ENCODE measurements at regions not wholly inside any gene's neighbourhood (a gene's known extent, or its start where the extent isn't known, plus 50 kb on each side); places are given as distances from the start of the nearest gene placed in this dataset.

DNA sequence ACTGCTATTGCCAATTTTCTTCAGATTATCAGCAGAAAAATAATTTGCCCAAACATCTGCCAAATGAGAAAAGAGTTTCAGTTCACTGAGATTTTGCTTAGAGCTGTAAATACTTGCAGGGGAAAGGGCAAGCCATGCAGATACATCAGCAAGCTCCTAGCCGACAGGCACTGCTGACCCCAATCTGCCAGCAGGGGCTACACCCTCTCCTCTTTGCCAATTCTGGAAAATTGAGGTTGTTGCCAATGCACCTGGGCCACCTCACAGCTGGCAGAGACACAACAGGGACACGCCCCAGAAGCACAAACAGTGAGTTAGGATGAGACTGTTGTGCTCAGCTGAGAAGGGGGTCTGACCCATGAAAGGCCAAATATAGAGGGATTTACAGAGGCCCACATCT is 129.5 kb upstream of the MYO3A start:
- WGBS, 2 experiments (ENCODE audit: insufficient coverage in 2 of 2), result 53 to 88% methylated on average over 2 of the region's 2 CpGs
- Histone ChIP-seq H3K27ac (ENCODE audit: low read depth, low read length, severe bottlenecking) (no peak overlapping the region), H3K4me1 (ENCODE audit: control insufficient read depth, insufficient read depth, low read length, poor library complexity, severe bottlenecking) (no peaks in the 10 kb centered on the region), H3K36me3 (ENCODE audit: control insufficient read depth, insufficient read depth, low read length) (no peaks in the 10 kb centered on the region), H3K9me3 (ENCODE audit: control insufficient read depth, low read length) (no peaks in the 10 kb centered on the region), H3K4me3 (ENCODE audit: extremely low read depth, insufficient read depth, low read length, poor library complexity, severe bottlenecking) (no peak overlapping the region)

DNA sequence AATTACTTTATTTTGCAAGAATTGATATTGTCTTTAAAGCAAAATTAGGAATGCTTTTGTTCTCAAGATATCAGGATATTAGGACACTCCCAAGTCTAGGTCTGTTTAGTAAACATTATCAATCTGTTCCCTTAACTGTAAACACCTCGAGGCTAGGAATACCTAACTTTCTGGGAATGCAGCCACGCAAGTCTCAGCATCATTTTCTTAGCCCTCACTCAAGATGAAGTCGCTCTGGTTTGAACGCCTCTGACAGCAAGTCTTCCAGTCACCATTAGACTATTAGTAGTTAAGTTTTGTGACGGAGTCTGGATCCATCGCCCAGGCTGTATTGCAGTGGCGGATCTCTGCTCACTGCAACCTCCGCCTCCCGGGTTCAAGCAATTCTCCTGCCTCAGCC is 128.0 kb upstream of the MYO3A start:
- 88 to 96% methylated on average over 7 to 9 of the region's 9 CpGs for WGBS, 2 experiments (ENCODE audit: insufficient coverage in 2 of 2)
- Histone ChIP-seq H3K36me3 (ENCODE audit: control insufficient read depth, insufficient read depth, low read length) (no peaks in the 10 kb centered on the region), H3K27ac (ENCODE audit: low read depth, low read length, severe bottlenecking) (no peak overlapping the region), H3K4me3 (ENCODE audit: extremely low read depth, insufficient read depth, low read length, poor library complexity, severe bottlenecking) (no peak overlapping the region), H3K4me1 (ENCODE audit: control insufficient read depth, insufficient read depth, low read length, poor library complexity, severe bottlenecking) (no peaks in the 10 kb centered on the region), H3K9me3 (ENCODE audit: control insufficient read depth, low read length) (no peaks in the 10 kb centered on the region)

DNA sequence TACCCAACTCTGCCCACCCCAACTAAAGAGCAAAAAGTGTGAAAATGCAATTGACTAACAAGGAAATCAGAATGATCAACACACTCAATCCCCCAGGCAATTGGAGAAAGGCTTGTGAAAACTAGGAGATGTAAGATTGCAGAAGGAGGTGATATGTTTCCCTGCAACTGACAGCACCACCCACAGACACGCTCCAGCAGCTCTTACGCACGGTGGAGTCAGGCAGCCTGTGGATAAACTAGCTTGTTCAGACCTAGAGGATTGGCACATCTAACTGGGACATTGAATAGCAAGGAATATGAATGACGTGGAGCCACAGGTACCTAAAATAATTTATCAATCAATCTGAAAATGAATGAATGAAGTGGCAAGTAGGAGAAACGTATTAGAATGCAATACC is 125.7 kb upstream of the MYO3A start:
- Histone ChIP-seq H3K4me3 (ENCODE audit: extremely low read depth, insufficient read depth, low read length, poor library complexity, severe bottlenecking) (no peak overlapping the region), H3K4me1 (ENCODE audit: control insufficient read depth, insufficient read depth, low read length, poor library complexity, severe bottlenecking) (no peaks in the 10 kb centered on the region), H3K27ac (ENCODE audit: low read depth, low read length, severe bottlenecking) (no peak overlapping the region), H3K36me3 (ENCODE audit: control insufficient read depth, insufficient read depth, low read length) (no peaks in the 10 kb centered on the region), H3K9me3 (ENCODE audit: control insufficient read depth, low read length) (no peaks in the 10 kb centered on the region)
- 71 to 77% methylated on average over 2 to 3 of the region's 5 CpGs for WGBS, 2 experiments (ENCODE audit: insufficient coverage in 2 of 2)

DNA sequence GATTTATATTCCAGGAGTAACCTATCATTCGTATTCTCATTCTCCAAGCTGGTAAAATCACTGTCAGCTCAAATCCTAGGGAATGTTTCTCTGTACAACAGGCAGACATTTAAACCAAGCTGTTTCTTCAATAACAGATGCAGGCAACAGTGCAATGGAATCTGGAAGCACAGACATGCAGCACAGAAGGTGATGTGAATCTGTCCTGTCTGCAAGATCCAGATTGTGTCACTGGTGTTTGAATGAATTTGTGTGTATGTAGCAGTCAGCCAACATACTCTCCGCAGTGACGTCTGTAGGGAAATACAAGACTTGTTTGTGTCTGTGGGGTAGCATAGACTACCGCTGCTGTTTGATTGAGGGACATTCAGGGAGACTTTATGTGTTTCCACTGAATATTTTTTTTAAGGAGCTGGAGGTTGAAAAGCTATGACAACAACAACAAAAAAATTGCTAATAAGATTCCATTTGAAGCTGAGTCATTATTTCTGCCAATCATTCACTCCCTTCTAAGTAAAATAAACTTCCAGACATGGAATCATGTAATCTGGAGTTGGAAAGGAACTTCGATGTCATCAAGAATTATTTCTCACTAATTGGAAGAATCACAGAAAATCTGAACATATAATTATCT is 122.9 kb upstream of the MYO3A start:
- H3K27ac ChIP-seq (ENCODE audit: low read depth, low read length, severe bottlenecking), result no peak overlapping the region
- no peak overlapping the region for H3K4me3 ChIP-seq (ENCODE audit: extremely low read depth, insufficient read depth, low read length, poor library complexity, severe bottlenecking)
- no peaks in the 10 kb centered on the region for H3K36me3 ChIP-seq (ENCODE audit: control insufficient read depth, insufficient read depth, low read length)
- no peaks in the 10 kb centered on the region for H3K9me3 ChIP-seq (ENCODE audit: control insufficient read depth, low read length)
- 92 to 94% methylated on average over 4 to 5 of the region's 5 CpGs for WGBS, 2 experiments (ENCODE audit: insufficient coverage in 2 of 2)
- H3K4me1 ChIP-seq (ENCODE audit: control insufficient read depth, insufficient read depth, low read length, poor library complexity, severe bottlenecking), result no peaks in the 10 kb centered on the region

DNA sequence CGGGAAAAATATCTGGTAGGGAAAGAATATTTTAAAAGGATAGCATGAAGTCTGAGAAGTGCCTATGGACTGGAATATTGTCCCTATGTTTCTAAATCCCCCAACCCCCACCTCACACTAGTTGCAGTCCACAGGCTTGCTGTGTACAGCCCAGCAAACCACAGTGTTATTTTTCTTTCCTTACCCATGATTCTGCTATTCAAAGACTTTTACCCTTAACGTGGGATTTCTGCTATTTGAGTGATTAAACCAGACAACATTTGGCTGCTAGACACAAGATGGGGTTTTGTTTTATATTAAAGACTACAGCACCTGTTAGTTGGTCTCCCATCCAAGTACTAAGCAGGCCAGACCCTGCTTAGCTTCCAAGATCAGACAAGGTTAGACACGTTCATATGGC is 120.5 kb upstream of the MYO3A start:
- WGBS, 2 experiments (ENCODE audit: insufficient coverage in 2 of 2), result no CpG with 5 or more reads among the region's 3 CpGs
- Histone ChIP-seq H3K4me1 (ENCODE audit: control insufficient read depth, insufficient read depth, low read length, poor library complexity, severe bottlenecking) (no peaks in the 10 kb centered on the region), H3K36me3 (ENCODE audit: control insufficient read depth, insufficient read depth, low read length) (no peaks in the 10 kb centered on the region), H3K27ac (ENCODE audit: low read depth, low read length, severe bottlenecking) (no peak overlapping the region), H3K4me3 (ENCODE audit: extremely low read depth, insufficient read depth, low read length, poor library complexity, severe bottlenecking) (no peak overlapping the region), H3K9me3 (ENCODE audit: control insufficient read depth, low read length) (no peaks in the 10 kb centered on the region)

DNA sequence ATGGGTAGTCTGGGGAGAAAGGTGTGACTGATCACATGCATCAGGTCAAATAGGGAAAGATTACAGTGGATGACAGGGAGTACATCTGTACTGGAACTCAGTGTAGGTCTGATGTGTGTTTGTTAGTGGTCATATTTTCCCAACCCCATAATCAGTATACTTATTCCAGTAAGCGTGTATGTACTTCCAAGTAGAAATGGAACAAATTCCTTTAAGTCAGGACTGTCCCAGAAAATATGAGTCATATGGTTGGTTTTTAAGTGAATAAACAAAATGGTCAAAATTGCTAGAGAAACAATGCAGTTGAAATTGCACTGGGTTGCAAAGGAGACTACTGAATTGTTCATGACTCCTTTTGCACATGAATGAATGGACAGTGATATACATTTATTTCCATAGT is 118.8 kb upstream of the MYO3A start:
- Histone ChIP-seq H3K9me3 (ENCODE audit: control insufficient read depth, low read length) (no peaks in the 10 kb centered on the region), H3K27ac (ENCODE audit: low read depth, low read length, severe bottlenecking) (no peak overlapping the region), H3K4me1 (ENCODE audit: control insufficient read depth, insufficient read depth, low read length, poor library complexity, severe bottlenecking) (no peaks in the 10 kb centered on the region), H3K4me3 (ENCODE audit: extremely low read depth, insufficient read depth, low read length, poor library complexity, severe bottlenecking) (no peak overlapping the region), H3K36me3 (ENCODE audit: control insufficient read depth, insufficient read depth, low read length) (no peaks in the 10 kb centered on the region)
- no CpG with 5 or more reads among the region's 1 CpG for WGBS, 2 experiments (ENCODE audit: insufficient coverage in 2 of 2)

DNA sequence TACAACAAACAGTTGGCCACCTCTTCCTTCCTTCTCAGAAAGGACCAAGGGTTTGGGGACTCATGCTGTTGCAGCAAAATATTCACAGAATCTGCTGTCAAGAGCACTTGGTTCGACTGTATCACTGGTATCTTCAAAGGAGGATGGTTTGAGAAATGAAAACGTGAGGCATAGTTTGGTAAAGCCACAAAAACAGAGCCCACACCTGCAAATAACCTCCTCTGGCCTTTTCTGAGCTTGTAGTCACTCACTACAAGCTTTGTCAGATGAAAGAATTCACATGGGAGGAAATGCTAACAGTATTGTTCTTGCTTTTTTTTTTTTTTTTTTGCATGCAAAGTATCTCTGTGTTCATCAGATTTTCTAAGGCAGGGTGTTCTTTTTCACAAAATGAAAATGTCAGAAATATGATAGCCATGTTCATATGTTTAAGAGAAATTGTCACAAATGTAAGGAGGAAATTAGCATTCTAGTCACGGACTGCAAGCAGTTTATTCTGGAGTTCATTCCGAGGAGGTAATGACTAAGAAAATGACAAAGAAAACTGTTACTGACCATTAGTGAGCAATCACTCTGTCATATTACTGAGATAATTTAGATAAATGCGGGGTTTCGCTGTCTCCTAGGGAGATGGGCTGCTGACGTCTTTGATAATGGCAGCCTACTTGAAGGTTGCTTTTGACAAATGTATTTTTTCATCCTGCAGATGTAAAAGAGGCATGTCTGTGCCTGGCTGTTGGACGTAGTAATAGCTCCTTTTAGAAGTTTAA is 117.8 kb upstream of the MYO3A start:
- 81 to 94% methylated on average over 4 of the region's 8 CpGs for WGBS, 2 experiments (ENCODE audit: insufficient coverage in 2 of 2)
- Histone ChIP-seq H3K9me3 (ENCODE audit: control insufficient read depth, low read length) (no peaks in the 10 kb centered on the region), H3K27ac (ENCODE audit: low read depth, low read length, severe bottlenecking) (no peak overlapping the region), H3K36me3 (ENCODE audit: control insufficient read depth, insufficient read depth, low read length) (no peaks in the 10 kb centered on the region), H3K4me1 (ENCODE audit: control insufficient read depth, insufficient read depth, low read length, poor library complexity, severe bottlenecking) (no peaks in the 10 kb centered on the region), H3K4me3 (ENCODE audit: extremely low read depth, insufficient read depth, low read length, poor library complexity, severe bottlenecking) (no peak overlapping the region)

DNA sequence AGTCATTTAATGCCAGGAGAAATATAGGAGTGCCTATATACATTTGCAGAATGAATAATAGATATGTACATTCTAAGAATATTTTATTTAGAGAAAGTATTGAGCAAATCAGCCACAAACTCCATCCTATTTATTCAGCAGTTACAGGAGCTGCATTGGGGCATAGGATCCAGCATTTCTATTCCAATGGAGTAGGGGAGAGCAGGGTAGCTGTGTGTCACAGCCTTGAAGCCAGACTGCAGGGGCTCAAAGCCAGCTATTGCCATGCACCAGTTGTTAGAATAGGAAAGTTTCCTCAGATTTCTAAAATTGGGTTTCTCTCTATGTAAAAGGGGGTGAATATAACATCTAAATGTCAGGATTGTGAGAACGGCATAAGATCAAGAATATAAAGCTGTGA is 116.8 kb upstream of the MYO3A start:
- 71 to 100% methylated on average over 1 of the region's 1 CpG for WGBS, 2 experiments (ENCODE audit: insufficient coverage in 2 of 2)
- H3K4me3 ChIP-seq (ENCODE audit: extremely low read depth, insufficient read depth, low read length, poor library complexity, severe bottlenecking), result no peak overlapping the region
- no peaks in the 10 kb centered on the region for H3K9me3 ChIP-seq (ENCODE audit: control insufficient read depth, low read length)
- H3K4me1 ChIP-seq (ENCODE audit: control insufficient read depth, insufficient read depth, low read length, poor library complexity, severe bottlenecking), result no peaks in the 10 kb centered on the region
- no peak overlapping the region for H3K27ac ChIP-seq (ENCODE audit: low read depth, low read length, severe bottlenecking)
- H3K36me3 ChIP-seq (ENCODE audit: control insufficient read depth, insufficient read depth, low read length), result no peaks in the 10 kb centered on the region

DNA sequence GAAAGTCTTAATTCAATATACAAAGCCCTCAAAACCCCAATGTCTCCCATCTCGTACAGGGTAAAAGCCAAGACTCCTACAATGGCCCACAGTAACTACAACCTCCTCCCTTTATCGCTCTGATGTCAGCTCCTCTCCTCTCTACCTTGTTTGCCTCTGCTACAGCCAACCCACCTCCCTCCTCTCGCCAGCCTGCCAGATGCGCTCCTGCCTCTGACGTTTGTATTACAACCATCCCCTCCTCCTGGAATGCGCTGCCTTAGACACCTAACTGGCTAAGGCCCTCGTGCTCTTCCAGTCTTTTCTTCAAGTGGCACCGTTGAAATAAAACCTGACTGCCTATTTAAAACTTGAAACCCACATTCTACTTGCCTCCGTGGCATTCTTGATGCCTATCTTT is 115.3 kb upstream of the MYO3A start:
- Histone ChIP-seq H3K36me3 (ENCODE audit: control insufficient read depth, insufficient read depth, low read length) (no peaks in the 10 kb centered on the region), H3K4me1 (ENCODE audit: control insufficient read depth, insufficient read depth, low read length, poor library complexity, severe bottlenecking) (no peaks in the 10 kb centered on the region), H3K4me3 (ENCODE audit: extremely low read depth, insufficient read depth, low read length, poor library complexity, severe bottlenecking) (no peak overlapping the region), H3K27ac (ENCODE audit: low read depth, low read length, severe bottlenecking) (no peak overlapping the region), H3K9me3 (ENCODE audit: control insufficient read depth, low read length) (no peaks in the 10 kb centered on the region)
- WGBS, 2 experiments (ENCODE audit: insufficient coverage in 2 of 2), result 37 to 52% methylated on average over 9 of the region's 9 CpGs

DNA sequence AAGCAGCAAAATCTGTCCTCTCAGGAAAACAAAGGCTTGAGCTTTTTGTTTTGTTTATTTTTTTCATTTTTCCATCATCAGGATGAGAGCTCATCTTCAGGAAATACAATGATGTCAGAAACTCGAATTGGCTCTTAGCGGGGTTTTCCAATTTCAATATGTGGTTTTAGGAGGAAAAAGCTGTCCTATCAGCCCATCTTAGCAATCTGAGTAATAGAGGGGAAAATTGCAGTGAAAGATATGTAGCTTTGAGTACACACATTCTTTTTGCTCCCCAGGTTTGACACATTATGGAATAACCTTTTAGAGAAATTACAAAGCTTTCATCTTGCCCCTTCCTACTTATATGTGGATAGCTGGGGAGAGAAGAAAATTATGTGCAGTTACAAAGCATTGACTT is 113.6 kb upstream of the MYO3A start:
- H3K4me1 ChIP-seq (ENCODE audit: control insufficient read depth, insufficient read depth, low read length, poor library complexity, severe bottlenecking), result no peaks in the 10 kb centered on the region
- no peak overlapping the region for H3K27ac ChIP-seq (ENCODE audit: low read depth, low read length, severe bottlenecking)
- H3K36me3 ChIP-seq (ENCODE audit: control insufficient read depth, insufficient read depth, low read length), result no peaks in the 10 kb centered on the region
- no peak overlapping the region for H3K4me3 ChIP-seq (ENCODE audit: extremely low read depth, insufficient read depth, low read length, poor library complexity, severe bottlenecking)
- WGBS, 2 experiments (ENCODE audit: insufficient coverage in 2 of 2), result 80% methylated on average over 1 of the region's 2 CpGs; no CpG with 5 or more reads in 1 of the 2 experiments
- no peaks in the 10 kb centered on the region for H3K9me3 ChIP-seq (ENCODE audit: control insufficient read depth, low read length)

DNA sequence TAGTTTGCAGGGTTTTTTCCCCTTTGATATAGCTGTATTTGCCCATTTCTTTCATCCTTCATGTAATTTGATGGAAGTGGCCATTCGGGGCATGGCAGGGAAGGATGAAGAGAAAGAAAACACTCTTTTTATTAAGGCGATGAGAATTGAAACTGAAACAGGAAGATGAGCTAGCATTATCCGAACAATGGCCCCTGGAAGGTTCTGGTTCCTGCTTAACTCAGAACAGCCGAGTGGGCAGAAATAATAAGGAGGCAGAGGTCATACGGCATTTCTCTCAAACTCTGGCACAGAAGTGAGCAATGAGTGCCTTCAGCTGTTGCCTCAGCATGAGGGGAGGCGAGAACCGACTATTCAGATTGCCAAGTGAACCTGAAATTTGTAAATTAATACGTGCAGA is 113.2 kb upstream of the MYO3A start:
- H3K4me3 ChIP-seq (ENCODE audit: extremely low read depth, insufficient read depth, low read length, poor library complexity, severe bottlenecking), result no peak overlapping the region
- 91 to 97% methylated on average over 7 to 8 of the region's 8 CpGs for WGBS, 2 experiments (ENCODE audit: insufficient coverage in 2 of 2)
- no peaks in the 10 kb centered on the region for H3K4me1 ChIP-seq (ENCODE audit: control insufficient read depth, insufficient read depth, low read length, poor library complexity, severe bottlenecking)
- H3K27ac ChIP-seq (ENCODE audit: low read depth, low read length, severe bottlenecking), result no peak overlapping the region
- no peaks in the 10 kb centered on the region for H3K9me3 ChIP-seq (ENCODE audit: control insufficient read depth, low read length)
- no peaks in the 10 kb centered on the region for H3K36me3 ChIP-seq (ENCODE audit: control insufficient read depth, insufficient read depth, low read length)
